ENCODE measurements at regions not wholly inside any gene's neighbourhood (a gene's known extent, or its start where the extent isn't known, plus 50 kb on each side); places are given as distances from the start of the nearest gene placed in this dataset.

- TF ChIP-seq CTCF (IDR thresholded peaks at IDR 0.05 in 4 of 5, conservative IDR thresholded peaks at IDR 0.05 in 1 of 5) (no peak), POLR2A (IDR thresholded peaks at IDR 0.05) (no peak)
These were observed 168.8 kb upstream of the KLF14 start for GRCh38 chr7:130902755-130903357.

Data from gastrocnemius medialis (tissue), 4 donors.